ENCODE measurements at regions not wholly inside any gene's neighbourhood (a gene's known extent, or its start where the extent isn't known, plus 50 kb on each side); places are given as distances from the start of the nearest gene placed in this dataset.
"Not testable (repeated sequence)": the region's sequence is repeated elsewhere in the genome, so short reads cannot be mapped to it uniquely, and the experiment has no call there.

DNA sequence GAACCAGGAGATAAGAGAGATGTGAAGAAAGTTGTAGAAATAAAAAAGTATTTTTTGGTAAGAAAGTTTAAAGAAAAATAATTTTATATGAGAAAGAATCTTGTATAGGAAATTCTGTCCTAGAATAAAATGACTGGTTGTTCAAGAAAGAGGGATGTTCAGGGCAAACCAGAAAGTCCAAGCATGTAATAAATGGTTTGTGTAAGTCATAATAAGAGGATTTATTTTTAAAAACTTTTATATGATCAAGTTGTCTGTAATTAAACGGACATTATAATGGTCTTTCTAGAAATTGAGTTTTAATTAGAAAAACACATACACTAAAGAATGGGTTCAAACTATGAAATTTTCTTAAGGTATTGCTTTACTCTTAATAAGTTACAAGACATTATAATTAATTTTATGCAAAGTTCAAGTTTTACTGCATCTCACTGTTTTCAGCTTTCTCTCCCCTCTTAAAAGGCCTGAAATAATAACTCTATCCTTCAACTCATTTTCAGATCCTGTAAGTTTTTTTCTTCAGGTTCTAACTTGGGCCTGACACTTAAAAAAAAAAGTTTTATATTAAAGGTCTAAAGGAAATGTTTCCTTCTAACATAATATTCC, 56.1 kb upstream of the ZNF300 start:
- TF ChIP-seq, protein P1, sequence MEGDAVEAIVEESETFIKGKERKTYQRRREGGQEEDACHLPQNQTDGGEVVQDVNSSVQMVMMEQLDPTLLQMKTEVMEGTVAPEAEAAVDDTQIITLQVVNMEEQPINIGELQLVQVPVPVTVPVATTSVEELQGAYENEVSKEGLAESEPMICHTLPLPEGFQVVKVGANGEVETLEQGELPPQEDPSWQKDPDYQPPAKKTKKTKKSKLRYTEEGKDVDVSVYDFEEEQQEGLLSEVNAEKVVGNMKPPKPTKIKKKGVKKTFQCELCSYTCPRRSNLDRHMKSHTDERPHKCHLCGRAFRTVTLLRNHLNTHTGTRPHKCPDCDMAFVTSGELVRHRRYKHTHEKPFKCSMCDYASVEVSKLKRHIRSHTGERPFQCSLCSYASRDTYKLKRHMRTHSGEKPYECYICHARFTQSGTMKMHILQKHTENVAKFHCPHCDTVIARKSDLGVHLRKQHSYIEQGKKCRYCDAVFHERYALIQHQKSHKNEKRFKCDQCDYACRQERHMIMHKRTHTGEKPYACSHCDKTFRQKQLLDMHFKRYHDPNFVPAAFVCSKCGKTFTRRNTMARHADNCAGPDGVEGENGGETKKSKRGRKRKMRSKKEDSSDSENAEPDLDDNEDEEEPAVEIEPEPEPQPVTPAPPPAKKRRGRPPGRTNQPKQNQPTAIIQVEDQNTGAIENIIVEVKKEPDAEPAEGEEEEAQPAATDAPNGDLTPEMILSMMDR (conservative IDR thresholded peaks at IDR 0.05): no peak
- no peak overlapping the region for H2BK20ac ChIP-seq (ENCODE audit: low read depth, low read length, poor library complexity, severe bottlenecking)
- no peak overlapping the region for H3K4me2 ChIP-seq (ENCODE audit: insufficient read depth, insufficient read length, low read length)
- H2BK12ac ChIP-seq (ENCODE audit: insufficient read length, low read depth, low read length): no peak overlapping the region
- no peak overlapping the region for H3K4ac ChIP-seq (ENCODE audit: low read depth, low read length)
- no peak overlapping the region for H3K9ac ChIP-seq (ENCODE audit: extremely low read depth, insufficient read length, low read length)
- no peak overlapping the region for H2BK120ac ChIP-seq (ENCODE audit: low read depth, low read length, poor library complexity, severe bottlenecking)
- no peak overlapping the region for H2BK5ac ChIP-seq (ENCODE audit: insufficient read length, low read length)
- H3K27me3 ChIP-seq (ENCODE audit: insufficient read depth, low read length): no peaks in the 10 kb centered on the region
- no peak overlapping the region for H3K27ac Mint-ChIP-seq
- H2AK5ac ChIP-seq (ENCODE audit: insufficient read length, low read length): no peak overlapping the region
- no peak overlapping the region for H4K91ac ChIP-seq (ENCODE audit: insufficient read length, low read depth, low read length)
- no peak overlapping the region for H2BK15ac ChIP-seq (ENCODE audit: low read depth, low read length)
- H3K56ac ChIP-seq (ENCODE audit: insufficient read length, low read depth, low read length): no peak overlapping the region
- H3K4me3 Mint-ChIP-seq: no peak overlapping the region
- no peaks in the 10 kb centered on the region for H3K4me1 Mint-ChIP-seq
- H3K9me3 Mint-ChIP-seq: peaks cover 72 to 86% of the 10 kb centered on the region in 2 experiments
- no peak overlapping the region for H3K14ac ChIP-seq (ENCODE audit: insufficient read depth, low read length)
- peaks cover 45% of the 10 kb centered on the region for H3K9me3 ChIP-seq (ENCODE audit: control insufficient read depth, low read depth, low read length)
- H3K79me1 ChIP-seq (ENCODE audit: insufficient read depth, low read depth, low read length, poor library complexity, severe bottlenecking): no peaks in the 10 kb centered on the region
- no peaks in the 10 kb centered on the region for H3K79me2 ChIP-seq (ENCODE audit: insufficient read depth, low read length)
- H4K8ac ChIP-seq (replicated peaks; ENCODE audit: insufficient read length, low read depth, low read length): no peak overlapping the region
- H3K23ac ChIP-seq (ENCODE audit: insufficient read length, low read depth, low read length): no peak overlapping the region
- H3K36me3 Mint-ChIP-seq (ENCODE audit: insufficient read depth in 1 of 3, low read depth in 3 of 3): peaks cover 5 to 24% (median 21%) of the 10 kb centered on the region in 3 experiments; a peak in 6 of 7 replicates
- H3K23me2 ChIP-seq (ENCODE audit: insufficient read length, low read depth, low read length, poor library complexity, severe bottlenecking): no peaks in the 10 kb centered on the region
- no peak overlapping the region for H3K18ac ChIP-seq (ENCODE audit: insufficient read length, low read depth, low read length)
- no peak for DNase-seq
- no peak overlapping the region for H3K27ac ChIP-seq (ENCODE audit: insufficient read length, low read depth, low read length)
- no peak overlapping the region for H4K5ac ChIP-seq (ENCODE audit: insufficient read length, low read depth, low read length)
- no peaks in the 10 kb centered on the region for H4K20me1 ChIP-seq (ENCODE audit: control insufficient read depth, insufficient read depth, insufficient read length)
- H2AFZ ChIP-seq (ENCODE audit: low read length): no peak overlapping the region
- no peak overlapping the region for H3T11ph ChIP-seq (ENCODE audit: low read length)
- H3K27me3 Mint-ChIP-seq (ENCODE audit: low read depth): peaks cover 3% of the 10 kb centered on the region
- H3K4me1 ChIP-seq (ENCODE audit: insufficient read depth, low read length): no peaks in the 10 kb centered on the region
- WGBS (ENCODE audit: extremely low coverage, insufficient read length, low lambda C conversion rate): no CpG with 5 or more reads among the region's 1 CpG

DNA sequence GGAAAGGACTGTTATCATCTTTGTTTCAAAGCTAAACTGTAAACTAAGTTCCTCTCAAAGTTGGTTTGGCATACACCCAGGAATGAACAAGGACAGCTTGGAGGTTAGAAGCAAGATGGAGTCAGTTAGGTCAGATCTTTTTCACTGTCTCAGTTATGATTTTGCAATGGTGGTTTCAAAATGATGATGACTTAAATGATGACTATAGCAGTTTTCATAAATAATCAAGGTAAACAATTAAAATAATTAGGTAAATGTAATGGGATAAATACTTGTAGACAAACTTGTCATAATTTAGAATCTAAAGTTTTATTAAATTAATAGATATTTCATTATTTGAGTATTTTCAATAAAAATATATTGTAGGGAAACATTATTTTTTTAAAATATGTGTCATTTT, 55.5 kb upstream of the ZNF300 start:
- H2BK15ac ChIP-seq (ENCODE audit: low read depth, low read length); H2BK12ac ChIP-seq (ENCODE audit: insufficient read length, low read depth, low read length); H2BK20ac ChIP-seq (ENCODE audit: low read depth, low read length, poor library complexity, severe bottlenecking); H3K79me2 ChIP-seq (ENCODE audit: insufficient read depth, low read length); H3K4me1 ChIP-seq (ENCODE audit: insufficient read depth, low read length); H2AFZ ChIP-seq (ENCODE audit: low read length); H3K4me1 Mint-ChIP-seq; DNase-seq; H4K91ac ChIP-seq (ENCODE audit: insufficient read length, low read depth, low read length); H4K20me1 ChIP-seq (ENCODE audit: control insufficient read depth, insufficient read depth, insufficient read length); H3K23me2 ChIP-seq (ENCODE audit: insufficient read length, low read depth, low read length, poor library complexity, severe bottlenecking); H3K14ac ChIP-seq (ENCODE audit: insufficient read depth, low read length); H3K27ac ChIP-seq (ENCODE audit: insufficient read length, low read depth, low read length); H3K9ac ChIP-seq (ENCODE audit: extremely low read depth, insufficient read length, low read length); H3K4me2 ChIP-seq (ENCODE audit: insufficient read depth, insufficient read length, low read length); H3K56ac ChIP-seq (ENCODE audit: insufficient read length, low read depth, low read length); H3T11ph ChIP-seq (ENCODE audit: low read length); H3K18ac ChIP-seq (ENCODE audit: insufficient read length, low read depth, low read length); H2AK5ac ChIP-seq (ENCODE audit: insufficient read length, low read length); H3K4me3 Mint-ChIP-seq; H3K79me1 ChIP-seq (ENCODE audit: insufficient read depth, low read depth, low read length, poor library complexity, severe bottlenecking); H3K27me3 ChIP-seq (ENCODE audit: insufficient read depth, low read length); H2BK120ac ChIP-seq (ENCODE audit: low read depth, low read length, poor library complexity, severe bottlenecking); H3K4ac ChIP-seq (ENCODE audit: low read depth, low read length); H3K27me3 Mint-ChIP-seq (ENCODE audit: low read depth); H2BK5ac ChIP-seq (ENCODE audit: insufficient read length, low read length); H3K27ac Mint-ChIP-seq; H4K5ac ChIP-seq (ENCODE audit: insufficient read length, low read depth, low read length); H3K23ac ChIP-seq (ENCODE audit: insufficient read length, low read depth, low read length); H4K8ac ChIP-seq (replicated peaks; ENCODE audit: insufficient read length, low read depth, low read length): not testable (repeated sequence)
- Mint-ChIP-seq H3K9me3 (peaks cover 73 to 88% of the 10 kb centered on the region in 2 experiments), H3K36me3 (ENCODE audit: insufficient read depth in 1 of 3, low read depth in 3 of 3) (peaks cover 5 to 28% (median 26%) of the 10 kb centered on the region in 3 experiments; a peak in 6 of 7 replicates)
- peaks cover 48% of the 10 kb centered on the region for H3K9me3 ChIP-seq (ENCODE audit: control insufficient read depth, low read depth, low read length)
